ENCODE measurements at regions not wholly inside any gene's neighbourhood (a gene's known extent, or its start where the extent isn't known, plus 50 kb on each side); places are given as distances from the start of the nearest gene placed in this dataset.
"Not testable (repeated sequence)": the region's sequence is repeated elsewhere in the genome, so short reads cannot be mapped to it uniquely, and the experiment has no call there.

DNA sequence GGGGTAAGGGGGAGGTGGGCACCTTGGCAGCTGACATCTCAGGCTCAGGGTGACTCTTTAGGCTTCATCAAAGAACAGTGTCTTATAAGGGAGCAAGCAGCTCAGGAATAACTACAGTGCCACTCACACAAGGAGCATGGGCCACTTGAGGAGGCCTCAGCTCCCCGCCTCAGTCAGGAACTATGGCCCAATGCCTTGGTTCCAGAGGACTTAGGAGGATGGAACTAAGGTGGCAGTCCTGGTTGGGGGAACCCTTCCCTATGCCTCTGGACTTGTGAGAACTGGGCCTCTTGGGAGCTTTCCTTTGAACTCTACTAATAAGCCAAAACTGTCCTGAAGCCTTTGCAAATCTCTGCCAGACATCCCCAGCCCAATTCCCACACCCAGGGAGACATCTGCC, 160.6 kb downstream of the EFNB1 start:
- Mint-ChIP-seq H3K27me3 (ENCODE audit: low read depth) (peaks cover 41% of the 10 kb centered on the region), H3K4me1 (ENCODE audit: low read depth) (no peaks in the 10 kb centered on the region), H3K9me3 (no peaks in the 10 kb centered on the region), H3K36me3 (ENCODE audit: insufficient read depth in 2 of 2) (no peaks in the 10 kb centered on the region), H3K27ac (no peak overlapping the region), H3K4me3 (no peak overlapping the region)
- DNase-seq (no peak), ATAC-seq (replicated peaks in 1 of 2) (no peak)

DNA sequence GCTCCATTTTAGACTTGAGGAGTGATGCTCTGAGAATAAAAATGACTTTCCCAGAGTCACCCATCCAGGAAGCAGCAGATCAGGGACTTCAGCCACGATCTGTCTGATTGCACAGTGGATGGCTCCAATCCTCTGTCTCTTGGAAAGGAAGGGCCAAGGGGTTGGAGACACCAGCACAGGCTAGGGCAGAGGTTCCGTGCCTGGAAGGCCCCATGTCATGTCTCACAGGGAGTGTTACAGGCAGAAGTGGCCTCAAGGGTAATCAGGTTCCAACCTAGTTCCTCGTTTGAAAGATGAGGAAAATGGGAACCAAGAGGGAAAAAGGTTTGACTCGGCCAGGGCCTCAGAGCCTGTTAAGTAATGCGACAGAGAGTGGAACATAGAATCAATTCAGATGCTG, 160.0 kb downstream of the EFNB1 start:
- Mint-ChIP-seq H3K4me1 (ENCODE audit: low read depth) (no peaks in the 10 kb centered on the region), H3K27me3 (ENCODE audit: low read depth) (peaks cover 45% of the 10 kb centered on the region)

DNA sequence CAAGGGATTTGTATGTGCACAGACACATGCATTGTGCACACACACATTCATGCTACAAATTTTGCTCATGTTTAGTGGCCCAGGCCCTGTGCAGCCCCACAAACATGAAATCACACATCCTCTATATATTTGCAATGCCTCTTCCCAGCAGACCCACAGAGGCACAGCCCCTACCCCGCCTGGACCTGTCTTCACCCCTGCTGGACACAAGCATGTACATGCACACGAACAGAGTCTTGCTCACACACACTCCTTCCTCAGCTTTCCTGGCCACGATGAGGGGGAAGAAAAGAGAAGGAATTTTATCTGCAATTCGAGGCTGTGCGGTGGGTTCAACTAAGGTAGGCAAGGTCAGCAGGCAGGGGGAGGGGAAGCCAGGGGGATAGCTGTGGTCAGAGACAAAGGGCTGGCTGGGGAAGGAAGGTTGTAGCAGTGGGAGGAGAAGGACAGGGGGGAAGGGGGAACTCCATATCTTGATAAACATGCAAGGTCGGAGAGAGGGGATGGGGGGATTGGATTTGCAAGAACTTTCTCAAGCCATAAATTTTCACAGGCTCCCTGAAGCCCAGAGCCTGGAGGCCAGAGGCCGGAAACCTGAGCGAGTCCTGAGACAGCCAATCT, 156.4 kb downstream of the EFNB1 start:
- no peak overlapping the region for H3K4me3 Mint-ChIP-seq
- H3K36me3 Mint-ChIP-seq (ENCODE audit: insufficient read depth in 2 of 2) = no peaks in the 10 kb centered on the region
- H3K27ac Mint-ChIP-seq = no peak overlapping the region
- ATAC-seq (replicated peaks in 1 of 2) (no peak), DNase-seq (no peak)
- no peaks in the 10 kb centered on the region for H3K9me3 Mint-ChIP-seq
- H3K4me1 Mint-ChIP-seq (ENCODE audit: low read depth) = no peaks in the 10 kb centered on the region
- peaks cover 29% of the 10 kb centered on the region for H3K27me3 Mint-ChIP-seq (ENCODE audit: low read depth)

More for the DNA sequence above, 160.0 kb downstream of the EFNB1 start:
- Mint-ChIP-seq H3K9me3 (no peaks in the 10 kb centered on the region), H3K4me3 (no peak overlapping the region), H3K36me3 (ENCODE audit: insufficient read depth in 2 of 2) (no peaks in the 10 kb centered on the region), H3K27ac (no peak overlapping the region)
- no peak for ATAC-seq (replicated peaks in 1 of 2)
- no peak for DNase-seq

DNA sequence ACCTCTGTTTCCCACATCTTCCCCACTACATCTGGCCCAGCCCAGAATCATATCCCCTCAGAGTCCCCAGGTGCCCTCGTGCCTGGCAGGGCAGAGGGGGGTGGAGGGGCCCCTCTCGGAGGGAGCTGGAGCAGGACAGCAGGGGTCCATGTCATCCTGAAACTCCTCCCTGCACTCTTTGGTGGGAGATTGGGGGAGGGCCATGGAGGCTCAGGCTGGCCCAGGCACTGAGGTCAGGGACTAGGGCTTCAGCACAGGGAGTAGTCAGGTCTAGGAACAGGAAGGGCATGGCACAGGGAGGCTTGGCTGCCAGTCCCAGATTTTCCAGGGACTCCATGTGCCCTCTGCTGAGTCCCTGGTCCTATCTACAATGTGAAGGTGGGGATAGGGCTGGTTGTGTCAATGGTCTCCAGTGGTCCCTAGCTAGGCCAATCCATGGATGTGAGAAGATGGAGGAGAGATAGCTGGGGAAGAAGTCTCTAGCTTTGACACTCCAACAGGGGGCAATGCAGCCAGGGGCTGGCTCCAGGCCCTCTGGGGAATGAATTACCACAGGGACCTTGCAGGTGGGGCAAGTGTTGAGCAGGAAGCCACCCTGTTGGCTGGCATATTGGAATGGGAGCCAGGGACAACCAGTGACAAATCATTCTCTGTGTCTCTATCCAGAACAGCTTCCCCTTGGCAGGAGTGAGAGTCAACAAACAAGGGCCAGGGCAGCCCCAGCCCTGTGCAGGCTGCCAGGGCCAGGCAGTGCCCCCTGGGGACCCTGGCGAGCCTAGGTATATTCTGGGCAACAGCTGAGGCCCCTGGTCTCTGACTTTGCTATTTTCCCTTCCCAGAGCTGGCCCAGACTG, 154.4 kb downstream of the EFNB1 start:
- Mint-ChIP-seq H3K4me1 (ENCODE audit: low read depth) (no peaks in the 10 kb centered on the region), H3K4me3 (no peak overlapping the region), H3K27ac (no peak overlapping the region), H3K27me3 (ENCODE audit: low read depth) (peaks cover 29% of the 10 kb centered on the region), H3K36me3 (ENCODE audit: insufficient read depth in 2 of 2) (no peaks in the 10 kb centered on the region), H3K9me3 (no peaks in the 10 kb centered on the region)
- ATAC-seq (replicated peaks in 1 of 2) = no peak
- DNase-seq = no peak

DNA sequence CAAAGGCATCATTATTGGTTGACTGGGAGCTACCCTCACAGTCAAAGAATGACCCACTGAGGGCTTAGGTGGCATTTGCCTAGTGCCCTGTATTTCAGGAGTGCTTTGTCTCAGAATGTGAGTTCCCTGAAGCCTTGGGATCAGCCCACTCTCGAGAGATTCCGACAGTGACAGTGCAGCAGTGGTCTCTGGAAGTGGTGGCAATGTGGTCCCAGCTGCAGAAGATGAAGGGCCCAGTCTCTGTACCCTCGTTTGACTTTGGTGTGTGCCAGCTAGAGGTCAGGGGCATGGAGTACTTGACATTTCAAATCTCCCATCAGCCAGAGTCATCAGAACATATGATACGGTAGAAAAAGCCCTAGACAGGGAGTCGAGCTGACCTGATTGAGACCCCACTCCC, 153.7 kb downstream of the EFNB1 start:
- Mint-ChIP-seq H3K27ac (no peak overlapping the region), H3K4me1 (ENCODE audit: low read depth) (no peaks in the 10 kb centered on the region), H3K9me3 (no peaks in the 10 kb centered on the region), H3K27me3 (ENCODE audit: low read depth) (peaks cover 22% of the 10 kb centered on the region), H3K36me3 (ENCODE audit: insufficient read depth in 2 of 2) (no peaks in the 10 kb centered on the region), H3K4me3 (no peak overlapping the region)
- DNase-seq (no peak), ATAC-seq (replicated peaks in 1 of 2) (no peak)

DNA sequence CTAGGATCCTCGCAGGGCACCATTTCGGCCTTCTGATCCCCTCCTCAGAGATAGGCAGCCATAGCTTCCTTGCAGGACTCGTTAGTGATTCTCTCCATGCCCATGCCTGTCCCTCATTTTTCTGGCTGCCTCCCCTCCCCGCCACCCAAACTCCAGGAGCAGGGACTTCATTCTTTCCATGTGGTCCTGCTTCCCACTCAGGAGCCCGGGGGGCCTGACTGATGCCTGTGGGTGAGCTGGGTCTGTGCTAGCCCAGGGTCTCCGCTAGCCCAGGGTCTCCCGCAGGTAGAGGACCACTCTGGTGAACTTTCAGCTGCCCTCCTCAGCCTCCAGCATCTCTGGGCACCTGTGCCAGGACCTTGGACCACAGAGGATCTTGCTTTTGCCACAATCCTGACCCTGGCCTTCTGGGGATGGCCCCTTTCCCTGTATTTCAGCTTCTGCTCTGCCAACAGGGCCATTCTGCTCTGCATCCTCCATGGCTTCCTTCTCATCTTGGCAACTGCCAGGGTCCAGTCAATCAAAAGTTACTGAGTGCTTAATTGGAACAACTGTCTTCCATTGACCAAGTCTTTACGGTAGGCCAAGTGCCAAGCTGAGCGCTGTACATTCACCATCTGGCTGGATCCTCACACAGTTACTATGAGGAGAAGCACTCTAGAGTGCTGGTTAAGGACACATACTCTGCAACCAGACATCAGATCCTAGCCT, 152.2 kb downstream of the EFNB1 start:
- no peak for DNase-seq
- peaks cover 0 to 6% of the 10 kb centered on the region in 2 donors for H3K36me3 Mint-ChIP-seq (ENCODE audit: insufficient read depth in 2 of 2)
- H3K27ac Mint-ChIP-seq = no peak overlapping the region
- ATAC-seq (replicated peaks in 1 of 2) = no peak
- no peaks in the 10 kb centered on the region for H3K4me1 Mint-ChIP-seq (ENCODE audit: low read depth)
- no peak overlapping the region for H3K4me3 Mint-ChIP-seq
- H3K27me3 Mint-ChIP-seq (ENCODE audit: low read depth) = peaks cover 19% of the 10 kb centered on the region
- H3K9me3 Mint-ChIP-seq = peaks cover 0 to 6% of the 10 kb centered on the region in 2 donors

DNA sequence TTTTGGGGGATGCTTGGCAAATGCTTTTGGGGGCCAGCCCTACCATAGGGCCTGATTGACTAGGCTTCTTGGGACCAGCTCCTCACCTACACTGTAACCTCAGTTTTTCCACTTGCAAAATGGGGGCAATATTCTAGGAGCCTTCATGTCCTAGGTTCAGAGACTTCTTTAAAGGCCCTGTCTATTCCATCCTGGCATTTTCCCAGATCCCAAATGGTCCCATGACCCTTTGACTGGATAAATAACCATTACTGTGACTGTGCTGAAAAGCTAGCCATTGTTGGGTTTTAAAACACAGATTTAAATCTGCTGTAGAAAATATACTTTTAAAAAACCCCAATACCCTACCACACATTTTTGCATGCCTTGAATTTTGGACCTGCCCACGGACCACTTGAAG, 149.8 kb downstream of the EFNB1 start:
- no peak overlapping the region for H3K4me3 Mint-ChIP-seq
- no peaks in the 10 kb centered on the region for H3K4me1 Mint-ChIP-seq (ENCODE audit: low read depth)
- ATAC-seq (replicated peaks in 1 of 2) (no peak), DNase-seq (no peak)
- peaks cover 0 to 7% of the 10 kb centered on the region in 2 donors for H3K36me3 Mint-ChIP-seq (ENCODE audit: insufficient read depth in 2 of 2)
- H3K27me3 Mint-ChIP-seq (ENCODE audit: low read depth) = peaks cover 28% of the 10 kb centered on the region
- H3K27ac Mint-ChIP-seq = no peak overlapping the region
- H3K9me3 Mint-ChIP-seq = peaks cover 4 to 10% of the 10 kb centered on the region in 2 donors

DNA sequence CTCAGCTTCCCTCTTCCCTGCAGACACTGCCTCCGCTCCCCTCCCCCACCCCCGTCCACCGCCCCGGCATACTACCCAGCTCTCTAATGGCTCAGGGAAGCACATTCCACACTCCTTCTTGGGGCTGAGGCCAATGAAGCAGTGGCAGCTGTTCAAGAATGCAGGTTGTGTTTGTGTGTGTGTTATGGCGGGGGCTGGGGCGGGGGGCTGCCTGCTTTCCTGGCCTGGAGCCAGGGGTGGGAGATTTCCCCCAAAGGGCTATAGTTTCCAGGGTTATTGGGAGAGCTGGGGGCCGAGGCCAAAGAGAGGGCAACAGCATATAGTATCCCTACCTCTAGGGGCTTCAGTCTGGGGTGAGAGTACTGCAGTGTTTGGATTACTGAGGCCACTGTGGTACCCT, 149.4 kb downstream of the EFNB1 start:
- peaks cover 4 to 10% of the 10 kb centered on the region in 2 donors for H3K9me3 Mint-ChIP-seq
- H3K27ac Mint-ChIP-seq = no peak overlapping the region
- H3K27me3 Mint-ChIP-seq (ENCODE audit: low read depth) = peaks cover 30% of the 10 kb centered on the region

DNA sequence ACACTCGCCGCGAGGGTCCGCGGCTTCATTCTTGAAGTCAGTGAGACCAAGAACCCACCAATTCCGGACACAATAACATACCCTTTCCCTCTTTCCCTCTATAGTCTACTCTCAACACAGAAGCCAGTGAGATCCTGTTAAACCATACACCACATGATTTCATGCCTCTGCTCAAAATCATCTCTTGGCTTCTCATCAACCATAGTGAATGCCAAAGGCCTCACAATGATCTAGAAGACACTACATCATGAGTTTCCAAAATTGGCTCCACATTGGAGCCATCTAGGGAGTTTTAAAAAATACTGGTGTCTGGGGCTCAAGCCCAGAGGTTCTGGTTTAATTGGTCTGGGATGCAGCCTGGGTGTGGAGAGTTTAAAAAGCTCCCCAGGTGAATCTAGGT, 124.5 kb downstream of the EFNB1 start:
- DNase-seq = no peak
- ATAC-seq (replicated peaks in 1 of 2) = no peak
- H3K9me3 Mint-ChIP-seq = peaks cover 2 to 6% of the 10 kb centered on the region in 2 donors
- H3K27ac Mint-ChIP-seq = no peak overlapping the region
- H3K27me3 Mint-ChIP-seq (ENCODE audit: low read depth) = peaks cover 51% of the 10 kb centered on the region
- no peak overlapping the region for H3K4me3 Mint-ChIP-seq
- H3K36me3 Mint-ChIP-seq (ENCODE audit: insufficient read depth in 2 of 2) = no peaks in the 10 kb centered on the region
- no peaks in the 10 kb centered on the region for H3K4me1 Mint-ChIP-seq (ENCODE audit: low read depth)

More for the DNA sequence above, 149.4 kb downstream of the EFNB1 start:
- Mint-ChIP-seq H3K4me3 (no peak overlapping the region), H3K36me3 (ENCODE audit: insufficient read depth in 2 of 2) (peaks cover 0 to 7% of the 10 kb centered on the region in 2 donors), H3K4me1 (ENCODE audit: low read depth) (no peaks in the 10 kb centered on the region)
- ATAC-seq (replicated peaks in 1 of 2) (no peak), DNase-seq (no peak)

DNA sequence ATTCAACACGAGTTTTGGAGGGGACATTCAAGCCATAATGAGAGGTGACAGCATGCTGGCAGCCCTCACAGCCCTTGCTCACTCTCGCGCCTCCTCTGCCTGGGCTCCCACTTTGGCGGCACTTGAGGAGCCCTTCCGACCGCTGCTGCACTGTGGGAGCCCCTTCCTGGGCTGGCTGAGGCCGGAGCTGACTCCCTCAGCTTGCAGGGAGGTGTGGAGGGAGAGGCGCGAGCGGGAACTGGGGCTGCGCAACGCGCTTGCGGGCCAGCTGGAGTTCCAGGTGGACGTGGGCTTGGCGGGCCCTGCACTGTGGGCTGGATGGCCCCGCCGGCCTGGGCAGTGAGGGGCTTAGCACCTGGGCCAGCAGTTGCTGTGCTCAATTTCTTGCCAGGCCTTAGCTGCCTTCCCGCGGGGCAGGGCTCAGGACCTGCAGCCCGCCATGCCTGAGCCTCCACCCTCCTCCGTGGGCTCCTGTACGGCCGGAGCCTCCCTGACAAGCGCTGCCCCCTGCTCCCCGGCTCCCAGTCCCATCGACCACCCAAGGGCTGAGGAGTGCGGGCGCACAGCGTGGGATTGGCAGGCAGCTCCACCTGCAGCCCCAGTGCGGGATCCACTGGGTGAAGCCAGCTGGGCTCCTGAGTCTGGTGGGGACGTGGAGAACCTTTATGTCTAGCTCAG, 123.3 kb downstream of the EFNB1 start:
- ATAC-seq (replicated peaks in 1 of 2); H3K9me3 Mint-ChIP-seq; H3K36me3 Mint-ChIP-seq (ENCODE audit: insufficient read depth in 2 of 2); H3K4me1 Mint-ChIP-seq (ENCODE audit: low read depth); H3K27ac Mint-ChIP-seq; H3K4me3 Mint-ChIP-seq; DNase-seq: not testable (repeated sequence)
- peaks cover 51% of the 10 kb centered on the region for H3K27me3 Mint-ChIP-seq (ENCODE audit: low read depth)

DNA sequence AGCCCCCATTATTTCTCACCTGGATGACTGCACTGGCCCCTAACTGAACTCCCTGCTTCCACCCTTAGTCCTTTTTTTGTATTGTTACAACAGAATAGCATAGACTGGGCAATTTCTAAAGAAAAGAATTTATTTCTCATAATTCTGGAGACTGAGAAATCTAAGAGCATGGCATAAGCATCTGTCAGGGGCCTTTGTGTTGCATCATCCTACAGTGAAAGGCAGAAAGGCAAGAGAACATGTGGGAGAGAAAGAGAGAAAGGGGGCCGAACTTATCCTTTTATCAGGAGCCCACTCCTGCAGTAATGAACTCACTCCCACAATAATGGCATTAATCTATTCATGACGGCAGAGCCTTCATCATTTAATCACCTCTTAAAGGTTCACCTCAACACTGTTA, 122.1 kb downstream of the EFNB1 start:
- Mint-ChIP-seq H3K27me3 (ENCODE audit: low read depth) (peaks cover 46% of the 10 kb centered on the region), H3K4me1 (ENCODE audit: low read depth) (no peaks in the 10 kb centered on the region), H3K9me3 (peaks cover 2 to 6% of the 10 kb centered on the region in 2 donors), H3K27ac (no peak overlapping the region), H3K4me3 (no peak overlapping the region), H3K36me3 (ENCODE audit: insufficient read depth in 2 of 2) (no peaks in the 10 kb centered on the region)
- DNase-seq = no peak
- ATAC-seq (replicated peaks in 1 of 2) = no peak

DNA sequence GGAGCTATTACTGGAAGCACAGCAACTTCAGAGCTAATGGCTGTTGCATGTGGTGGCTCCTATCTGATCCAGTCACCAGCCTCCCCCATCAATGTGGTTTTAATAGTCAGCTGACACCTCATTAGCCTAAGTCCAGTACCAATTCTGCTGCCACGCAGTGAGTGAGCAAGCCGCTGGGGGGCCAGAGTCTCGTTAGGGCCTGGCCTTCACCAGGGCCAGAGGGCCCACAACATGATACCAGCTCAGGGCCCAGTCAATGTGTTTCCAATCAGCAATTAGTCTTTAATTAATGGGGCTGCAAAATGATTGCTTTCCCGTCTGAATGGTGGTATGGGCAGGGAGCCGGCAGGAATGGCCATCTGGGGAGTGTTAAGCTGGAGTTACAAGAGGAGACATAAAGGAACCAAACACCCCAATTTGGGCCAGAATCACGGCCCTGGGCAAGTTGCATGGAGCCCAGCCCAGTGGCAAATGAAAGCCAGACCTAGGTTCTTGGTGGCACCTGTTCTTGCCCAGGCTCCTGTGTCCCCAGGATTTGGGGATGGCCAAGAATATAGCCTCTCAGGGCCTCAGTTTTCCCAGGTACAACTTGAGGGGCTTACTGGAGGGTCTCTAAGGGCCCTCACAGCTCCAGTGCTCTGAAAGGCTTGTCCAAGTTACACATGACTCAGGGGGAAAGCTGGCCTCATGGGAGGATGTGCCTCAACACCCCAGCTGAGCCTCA, 119.2 kb downstream of the EFNB1 start:
- Mint-ChIP-seq H3K36me3 (ENCODE audit: insufficient read depth in 2 of 2) (no peaks in the 10 kb centered on the region), H3K27me3 (ENCODE audit: low read depth) (peaks cover 23% of the 10 kb centered on the region)
- ATAC-seq (replicated peaks in 1 of 2) = no peak

More for the DNA sequence above, 119.2 kb downstream of the EFNB1 start:
- no peak for DNase-seq
- Mint-ChIP-seq H3K4me3 (no peak overlapping the region), H3K27ac (no peak overlapping the region), H3K4me1 (ENCODE audit: low read depth) (no peaks in the 10 kb centered on the region), H3K9me3 (no peaks in the 10 kb centered on the region)

Data from activated T-cell treated with anti-CD3 and anti-CD28 coated beads, Interleukin-2, amount 50 U/mL, for 72 hours (primary cell).